ENCODE measurements at regions not wholly inside any gene's neighbourhood (a gene's known extent, or its start where the extent isn't known, plus 50 kb on each side); places are given as distances from the start of the nearest gene placed in this dataset.
"Not testable (repeated sequence)": the region's sequence is repeated elsewhere in the genome, so short reads cannot be mapped to it uniquely, and the experiment has no call there.

DNA sequence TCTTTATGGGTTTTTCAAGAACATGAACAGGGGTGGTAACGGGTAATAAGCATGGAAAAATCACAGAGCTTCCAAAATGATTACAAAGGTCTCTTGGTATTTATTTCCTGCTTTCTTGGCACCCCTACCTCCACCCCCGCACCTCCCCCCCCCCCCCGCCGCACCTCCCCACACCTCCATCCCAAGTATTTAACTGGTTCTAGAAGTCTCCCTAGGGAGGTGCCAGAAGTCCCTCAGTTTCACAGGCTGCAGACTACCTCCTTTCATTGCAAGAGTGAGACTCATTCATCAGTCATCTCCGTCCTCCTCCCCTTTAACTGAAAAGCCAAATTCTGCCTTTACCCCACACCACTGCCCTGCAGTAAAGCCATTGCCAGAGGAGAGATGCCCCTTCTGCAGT lies 169.4 kb downstream of the ALDH1A2 start:
- H3K4me1 ChIP-seq (ENCODE audit: control insufficient read depth in 2 of 2, insufficient read depth in 2 of 2, low read length in 2 of 2) = no peaks in the 10 kb centered on the region
- no peak overlapping the region for H3K4me2 ChIP-seq (replicated peaks; ENCODE audit: low read depth, low read length, poor library complexity, severe bottlenecking)
- no peak overlapping the region for H3K4me3 Mint-ChIP-seq
- H3K4me1 Mint-ChIP-seq = no peaks in the 10 kb centered on the region
- no peaks in the 10 kb centered on the region for H3K9me3 Mint-ChIP-seq (ENCODE audit: insufficient read depth)
- no peak overlapping the region for H3K27ac ChIP-seq (ENCODE audit: low read length in 2 of 2)
- no peak overlapping the region for H3K27ac Mint-ChIP-seq
- no peak overlapping the region for H3K4me3 ChIP-seq (ENCODE audit: control extremely low read depth in 1 of 5, extremely low read depth in 1 of 5, insufficient read depth in 1 of 5, low read depth in 2 of 5, low read length in 4 of 5)
- no peaks in the 10 kb centered on the region for H3K79me2 ChIP-seq (ENCODE audit: control insufficient read depth, insufficient read depth, low read length)
- H4K20me1 ChIP-seq (ENCODE audit: control insufficient read depth, insufficient read depth, low read length, poor library complexity, severe bottlenecking) = no peaks in the 10 kb centered on the region
- no peak for ATAC-seq (ENCODE audit: low read depth)
- POLR2A ChIA-PET = no interaction called here
- no peak overlapping the region for H2AFZ ChIP-seq (ENCODE audit: insufficient read depth, low read depth, low read length, poor library complexity, severe bottlenecking)
- H3K9me3 ChIP-seq (ENCODE audit: control extremely low read depth in 1 of 3, control insufficient read depth in 2 of 3, insufficient read depth in 1 of 3, low read length in 2 of 3) = no peaks in the 10 kb centered on the region
- TF ChIP-seq EZH2 (IDR thresholded peaks at IDR 0.05; ENCODE audit: borderline replicate concordance, insufficient read depth, low read depth, low read length, poor library complexity, severe bottlenecking) = no peak
- TF ChIP-seq, protein P1, sequence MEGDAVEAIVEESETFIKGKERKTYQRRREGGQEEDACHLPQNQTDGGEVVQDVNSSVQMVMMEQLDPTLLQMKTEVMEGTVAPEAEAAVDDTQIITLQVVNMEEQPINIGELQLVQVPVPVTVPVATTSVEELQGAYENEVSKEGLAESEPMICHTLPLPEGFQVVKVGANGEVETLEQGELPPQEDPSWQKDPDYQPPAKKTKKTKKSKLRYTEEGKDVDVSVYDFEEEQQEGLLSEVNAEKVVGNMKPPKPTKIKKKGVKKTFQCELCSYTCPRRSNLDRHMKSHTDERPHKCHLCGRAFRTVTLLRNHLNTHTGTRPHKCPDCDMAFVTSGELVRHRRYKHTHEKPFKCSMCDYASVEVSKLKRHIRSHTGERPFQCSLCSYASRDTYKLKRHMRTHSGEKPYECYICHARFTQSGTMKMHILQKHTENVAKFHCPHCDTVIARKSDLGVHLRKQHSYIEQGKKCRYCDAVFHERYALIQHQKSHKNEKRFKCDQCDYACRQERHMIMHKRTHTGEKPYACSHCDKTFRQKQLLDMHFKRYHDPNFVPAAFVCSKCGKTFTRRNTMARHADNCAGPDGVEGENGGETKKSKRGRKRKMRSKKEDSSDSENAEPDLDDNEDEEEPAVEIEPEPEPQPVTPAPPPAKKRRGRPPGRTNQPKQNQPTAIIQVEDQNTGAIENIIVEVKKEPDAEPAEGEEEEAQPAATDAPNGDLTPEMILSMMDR (IDR thresholded peaks at IDR 0.05) = no peak
- H3K9ac ChIP-seq (ENCODE audit: low read length) = no peak overlapping the region
- intact Hi-C loops (cut with micrococcal nuclease) = no loop called here
- H3K27me3 Mint-ChIP-seq = peaks cover 19% of the 10 kb centered on the region
- no peaks in the 10 kb centered on the region for H3K27me3 ChIP-seq (replicated peaks in 1 of 4; ENCODE audit: control extremely low read depth in 1 of 4, control insufficient read depth in 3 of 4, insufficient read depth in 4 of 4, low read length in 3 of 4)
- no peak for DNase-seq
- WGBS (ENCODE audit: insufficient coverage) = 100% methylated on average over 1 of the region's 5 CpGs
- no peaks in the 10 kb centered on the region for H3K36me3 ChIP-seq (replicated peaks in 1 of 2; ENCODE audit: control extremely low read depth in 1 of 2, control insufficient read depth in 1 of 2, extremely low read depth in 1 of 2, insufficient read depth in 2 of 2, low read length in 1 of 2)
- CTCF ChIA-PET = no interaction called here

DNA sequence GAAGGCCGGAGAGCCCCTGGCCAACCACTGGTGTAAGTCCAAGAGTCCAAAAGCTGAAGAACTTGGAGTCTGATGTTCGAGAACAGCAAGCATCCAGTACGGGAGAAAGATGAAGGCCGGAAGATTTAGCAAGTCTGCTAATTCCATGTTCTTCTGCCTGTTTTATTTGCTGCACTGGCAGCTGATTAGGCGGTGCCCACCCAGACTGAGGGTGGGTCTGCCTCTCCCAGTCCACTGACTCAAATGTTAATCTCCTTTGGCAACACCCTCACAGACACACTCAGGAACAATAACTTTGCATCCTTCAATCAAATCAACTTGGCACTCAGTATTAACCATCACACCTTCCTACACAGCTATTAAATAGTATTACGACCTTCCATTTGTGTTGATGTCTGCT lies 168.6 kb downstream of the ALDH1A2 start:
- POLR2A ChIA-PET; H3K4me1 Mint-ChIP-seq; H3K9me3 ChIP-seq (ENCODE audit: control extremely low read depth in 1 of 3, control insufficient read depth in 2 of 3, insufficient read depth in 1 of 3, low read length in 2 of 3); H3K27me3 ChIP-seq (replicated peaks in 1 of 4; ENCODE audit: control extremely low read depth in 1 of 4, control insufficient read depth in 3 of 4, insufficient read depth in 4 of 4, low read length in 3 of 4); H3K79me2 ChIP-seq (ENCODE audit: control insufficient read depth, insufficient read depth, low read length); H3K4me1 ChIP-seq (ENCODE audit: control insufficient read depth in 2 of 2, insufficient read depth in 2 of 2, low read length in 2 of 2); H3K9ac ChIP-seq (ENCODE audit: low read length); H3K27ac Mint-ChIP-seq; H3K36me3 ChIP-seq (replicated peaks in 1 of 2; ENCODE audit: control extremely low read depth in 1 of 2, control insufficient read depth in 1 of 2, extremely low read depth in 1 of 2, insufficient read depth in 2 of 2, low read length in 1 of 2); H3K4me3 ChIP-seq (ENCODE audit: control extremely low read depth in 1 of 5, extremely low read depth in 1 of 5, insufficient read depth in 1 of 5, low read depth in 2 of 5, low read length in 4 of 5); DNase-seq; H3K4me3 Mint-ChIP-seq; CTCF ChIA-PET; H3K27ac ChIP-seq (ENCODE audit: low read length in 2 of 2); ATAC-seq (ENCODE audit: low read depth); H4K20me1 ChIP-seq (ENCODE audit: control insufficient read depth, insufficient read depth, low read length, poor library complexity, severe bottlenecking); H3K9me3 Mint-ChIP-seq (ENCODE audit: insufficient read depth); intact Hi-C loops (cut with micrococcal nuclease); H3K4me2 ChIP-seq (replicated peaks; ENCODE audit: low read depth, low read length, poor library complexity, severe bottlenecking); H2AFZ ChIP-seq (ENCODE audit: insufficient read depth, low read depth, low read length, poor library complexity, severe bottlenecking): not testable (repeated sequence)
- 94% methylated on average over 6 of the region's 6 CpGs for WGBS (ENCODE audit: insufficient coverage)
- peaks cover 27% of the 10 kb centered on the region for H3K27me3 Mint-ChIP-seq
